NAMALWA (cell line): ENCODE measurements at regions not wholly inside any gene's neighbourhood (a gene's known extent, or its start where the extent isn't known, plus 50 kb on each side); places are given as distances from the start of the nearest gene placed in this dataset.
"Not testable (repeated sequence)": the region's sequence is repeated elsewhere in the genome, so short reads cannot be mapped to it uniquely, and the experiment has no call there.

Experiments used
- DNase-seq: peaks from one replicate; pipeline ENCODE4 v3.0.0-alpha.2; 2015; ENCODE audit warnings: low spot score

GRCh38 chr9:24071716-24072115 is 245.7 kb upstream of the ELAVL2 start:
- no peak for DNase-seq

DNA sequence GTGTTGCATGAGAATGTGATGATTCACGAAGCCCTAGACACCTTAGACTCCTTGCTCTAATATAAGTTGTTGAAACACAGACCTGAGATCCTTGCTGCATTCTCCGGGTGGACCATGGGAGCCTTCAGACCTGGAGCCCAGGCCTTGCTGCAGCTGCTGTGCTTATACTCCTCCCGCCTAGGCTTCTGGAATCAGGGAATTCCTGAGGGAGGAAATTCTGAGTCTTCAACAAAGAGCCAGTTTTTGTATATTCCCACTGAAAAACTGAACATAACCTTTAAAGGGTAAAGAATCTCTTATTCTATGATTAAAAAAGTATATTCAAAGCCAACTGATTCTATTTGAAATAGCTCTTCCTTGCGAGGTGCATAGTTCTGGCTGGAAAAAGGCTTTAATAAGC is 245.1 kb upstream of the ELAVL2 start:
- no peak for DNase-seq

DNA sequence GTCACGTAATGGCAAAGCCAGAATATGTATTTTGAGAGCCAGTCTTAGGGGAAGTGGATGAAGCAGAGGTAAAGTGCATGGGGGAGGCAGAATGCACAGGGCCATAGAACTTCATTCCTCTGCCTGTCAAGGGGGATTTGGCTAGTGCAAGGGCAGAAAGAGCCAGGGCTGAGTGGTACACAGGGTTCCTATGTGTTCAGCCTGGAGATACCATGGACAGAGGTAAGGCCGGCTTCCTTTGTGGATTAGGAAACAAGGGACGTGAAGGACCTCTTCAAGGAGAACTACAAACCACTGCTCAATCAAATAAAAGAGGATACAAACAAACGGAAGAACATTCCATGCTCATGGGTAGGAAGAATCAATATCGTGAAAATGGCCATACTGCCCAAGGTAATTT is 241.1 kb upstream of the ELAVL2 start:
- not testable (repeated sequence) for DNase-seq

GRCh38 chr9:24059651-24060050 is 233.6 kb upstream of the ELAVL2 start:
- DNase-seq: no peak

GRCh38 chr9:24051587-24051986 is 225.5 kb upstream of the ELAVL2 start:
- no peak for DNase-seq

DNA sequence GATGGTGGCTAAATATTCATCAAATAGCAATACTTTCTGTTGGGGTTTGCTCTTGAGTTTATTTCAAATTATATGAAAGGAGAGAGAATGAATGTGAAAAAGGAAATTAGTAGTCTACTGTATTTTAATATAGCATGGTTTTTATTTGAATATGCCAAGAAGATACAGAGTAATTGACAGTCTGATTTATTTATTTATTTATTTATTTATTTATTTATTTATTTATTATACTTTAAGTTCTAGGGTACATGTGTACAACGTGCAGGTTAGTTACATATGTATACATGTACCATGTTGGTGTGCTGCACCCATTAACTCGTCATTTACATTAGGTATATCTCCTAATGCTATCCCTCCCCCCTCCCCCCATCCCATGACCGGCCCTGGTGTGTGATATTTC is 224.2 kb upstream of the ELAVL2 start:
- DNase-seq: not testable (repeated sequence)

- DNase-seq: no peak
These were observed 219.1 kb upstream of the ELAVL2 start for GRCh38 chr9:24045150-24045549.

GRCh38 chr9:24044576-24044975 is 218.5 kb upstream of the ELAVL2 start:
- DNase-seq: no peak

DNA sequence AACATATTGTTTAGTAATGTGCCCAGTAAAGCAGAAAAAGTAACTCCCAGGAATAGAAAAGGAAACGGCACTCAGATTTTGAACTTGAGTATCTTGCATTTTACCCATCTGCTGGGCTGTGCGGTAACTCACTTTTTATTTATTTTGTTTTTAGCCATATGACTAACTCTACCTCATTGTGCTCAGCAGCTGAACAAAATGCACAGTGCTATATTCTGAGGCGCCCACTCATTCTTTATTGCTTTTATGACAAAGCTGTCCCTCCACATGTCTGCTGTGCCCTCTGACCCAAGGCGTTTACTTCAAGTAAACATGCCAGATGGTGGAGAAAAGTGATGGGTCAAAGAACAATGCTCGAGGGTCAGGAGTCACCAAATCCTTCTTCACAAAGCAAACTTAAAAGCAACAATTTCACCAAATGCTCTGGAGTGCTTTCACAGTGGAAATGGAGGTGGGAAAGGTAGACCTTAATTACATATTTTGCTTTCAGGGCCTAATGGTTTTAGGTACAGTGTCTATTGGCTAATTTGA is 215.2 kb upstream of the ELAVL2 start:
- no peak for DNase-seq

GRCh38 chr9:24036459-24036858 is 210.4 kb upstream of the ELAVL2 start:
- DNase-seq: no peak

- no peak for DNase-seq
These were observed 209.8 kb upstream of the ELAVL2 start for GRCh38 chr9:24035816-24036215.

DNA sequence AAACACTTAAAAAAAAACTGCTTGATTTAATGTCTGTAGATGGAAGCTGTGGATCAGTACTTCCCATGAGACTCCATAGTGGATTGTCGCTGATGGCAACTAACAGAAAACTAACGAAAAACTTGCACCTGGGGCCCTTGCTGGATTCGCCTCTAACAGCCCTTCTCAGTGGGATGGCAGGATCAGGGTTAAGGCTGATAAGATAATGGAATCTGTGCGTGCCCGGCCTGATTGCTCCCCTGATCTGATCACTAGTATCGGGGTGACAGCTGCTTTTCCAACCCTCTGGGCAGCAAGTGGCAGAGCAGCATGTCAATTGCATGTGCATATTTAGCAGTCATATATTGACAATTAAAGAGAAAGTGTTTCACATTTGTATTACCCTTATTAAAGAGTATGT is 185.8 kb upstream of the ELAVL2 start:
- no peak for DNase-seq

GRCh38 chr9:24011009-24011717 is 185.1 kb upstream of the ELAVL2 start:
- no peak for DNase-seq

- DNase-seq: no peak
These were observed 183.3 kb upstream of the ELAVL2 start for GRCh38 chr9:24009322-24009721.

DNA sequence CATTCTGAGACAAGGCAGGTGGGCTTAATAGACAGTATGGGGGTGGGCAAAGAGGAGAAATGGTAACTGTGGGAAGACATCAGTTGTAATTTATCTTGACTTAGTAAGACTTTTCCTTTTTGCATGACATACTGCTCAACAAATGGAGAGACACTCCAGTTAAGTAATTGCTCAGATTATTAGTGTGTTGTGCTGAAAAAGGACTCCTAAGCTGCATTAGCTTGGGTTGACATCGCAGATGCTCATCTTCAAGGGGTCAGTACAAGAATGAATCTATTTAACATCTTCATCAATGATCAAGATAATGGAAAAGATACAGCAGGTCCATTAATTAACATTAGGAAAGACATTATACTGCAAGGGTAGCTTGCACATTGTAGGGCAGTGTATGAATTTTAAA is 181.1 kb upstream of the ELAVL2 start:
- DNase-seq: no peak

- not testable (repeated sequence) for DNase-seq
These were observed 165.8 kb upstream of the ELAVL2 start for GRCh38 chr9:23991874-23992273.

DNA sequence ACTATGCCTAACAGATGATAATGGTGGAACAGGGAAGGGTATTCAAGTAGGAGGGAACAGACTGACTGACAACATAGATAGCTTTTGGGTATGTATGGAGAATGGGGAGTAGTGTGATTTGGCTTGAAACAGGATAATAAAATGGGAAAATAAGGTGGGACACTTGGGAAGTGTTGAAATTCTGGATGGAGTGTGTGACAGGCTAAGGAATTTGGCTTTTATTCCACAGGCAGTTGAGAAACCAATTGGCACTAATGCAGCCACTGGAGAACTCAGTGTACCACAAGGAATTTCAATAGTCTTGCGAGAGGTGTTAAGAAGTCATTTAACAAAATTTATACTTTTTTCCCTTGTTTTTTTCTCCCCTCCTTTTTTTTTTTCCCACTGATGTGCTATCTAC is 153.5 kb upstream of the ELAVL2 start:
- DNase-seq: no peak

GRCh38 chr9:23962101-23962500 is 136.1 kb upstream of the ELAVL2 start:
- DNase-seq: no peak

GRCh38 chr9:23945897-23946296 is 119.9 kb upstream of the ELAVL2 start:
- DNase-seq: no peak

DNA sequence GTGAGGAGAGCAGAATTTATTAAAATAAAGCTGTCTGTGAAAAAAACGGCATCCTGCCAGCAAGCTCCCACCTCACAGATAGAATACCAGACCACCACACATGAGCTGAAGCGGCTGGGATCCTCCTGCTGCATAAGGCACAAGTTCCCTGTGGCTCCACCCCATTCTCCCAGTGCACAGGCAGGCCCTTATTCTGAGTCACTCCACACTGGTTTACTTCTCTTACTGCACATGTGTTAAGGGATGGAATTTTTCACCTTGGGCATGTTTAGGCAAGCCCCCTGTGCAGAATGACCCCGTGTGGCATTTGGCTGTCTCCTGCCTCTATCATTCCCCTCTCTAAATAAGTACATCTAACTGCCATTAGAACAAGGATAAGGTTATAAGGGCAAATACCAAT is 115.0 kb upstream of the ELAVL2 start:
- DNase-seq: no peak

DNA sequence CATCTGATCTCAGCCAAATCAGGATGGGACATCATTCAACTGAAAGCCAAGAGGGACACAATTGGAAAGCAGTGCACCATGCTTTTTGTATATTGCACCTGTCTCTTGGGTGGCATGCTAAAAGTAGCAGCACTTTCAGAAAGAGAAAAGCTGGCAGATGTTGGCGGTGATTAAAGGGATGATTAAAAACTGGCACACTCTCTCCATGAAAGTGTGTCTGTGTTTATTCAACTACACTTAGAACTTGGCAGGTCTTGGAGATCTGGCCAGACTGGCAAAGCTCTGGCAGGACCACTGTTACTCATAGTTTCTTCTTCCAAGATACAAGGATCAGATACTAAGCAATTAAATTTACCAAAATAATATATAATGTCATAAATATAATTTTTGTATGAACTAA is 112.9 kb upstream of the ELAVL2 start:
- DNase-seq: no peak

- DNase-seq: no peak
These were observed 108.4 kb upstream of the ELAVL2 start for GRCh38 chr9:23934291-23934906.

DNA sequence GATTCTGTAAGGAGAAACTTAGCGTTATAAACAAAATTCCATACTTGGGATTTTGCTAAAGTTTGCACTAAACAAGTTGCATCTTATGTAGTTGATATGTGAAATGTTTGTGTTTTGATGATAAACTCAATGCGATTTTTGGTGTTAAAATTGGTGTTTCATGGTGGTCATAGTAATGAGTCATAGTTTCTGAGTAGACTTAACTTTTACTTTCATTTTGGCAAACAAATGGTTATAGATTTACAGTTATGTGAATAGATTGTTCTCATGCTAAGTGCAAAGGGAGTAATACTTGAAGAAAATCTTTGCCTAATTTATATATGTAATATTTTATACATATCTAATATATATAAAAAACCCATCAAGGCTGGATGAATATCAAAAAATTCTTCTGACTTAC is 107.3 kb upstream of the ELAVL2 start:
- DNase-seq: no peak

DNA sequence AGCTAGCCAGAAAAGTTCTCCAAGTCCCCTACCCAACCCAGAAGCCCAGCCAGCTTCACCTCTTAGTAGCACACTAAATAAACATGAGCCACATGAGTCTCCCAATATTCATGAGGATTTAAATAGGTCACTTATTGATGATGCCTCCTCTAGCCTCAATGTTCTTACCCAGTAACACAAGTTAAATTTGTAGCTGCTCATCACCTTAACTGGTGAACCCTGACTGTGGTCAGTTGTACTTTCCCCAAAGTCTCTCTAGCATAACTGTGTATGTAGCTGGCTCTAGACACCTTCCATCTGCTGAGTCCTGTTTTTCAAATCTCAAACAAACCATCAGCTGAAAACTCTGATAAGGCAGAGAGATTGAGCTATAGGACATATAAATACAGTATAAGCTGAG is 100.3 kb upstream of the ELAVL2 start:
- DNase-seq: no peak
